Esophagus squamous epithelium (tissue), 4 donors: ENCODE measurements at regions not wholly inside any gene's neighbourhood (a gene's known extent, or its start where the extent isn't known, plus 50 kb on each side); places are given as distances from the start of the nearest gene placed in this dataset.

Experiments used
- POLR2A ChIP-seq, 4 donors: fragments of 450-650 bp; IDR thresholded peaks; one replicate each; pipeline ENCODE4 v1.6.1; 2017; ENCODE audit warnings: antibody characterized with exemption in 4 of 4, mild to moderate bottlenecking in 4 of 4, moderate library complexity in 3 of 4
- TF ChIP-seq, protein P1 (sequence below), 6 experiments: fragments of 450-650 bp in 4 of 6; fragments of 200-600 bp in 2 of 6; sonication (generic) in 2 of 6; IDR thresholded peaks; one replicate each; pipeline ENCODE4 v1.5.1; 2016 to 2019; ENCODE audit warnings: antibody characterized with exemption in 6 of 6, mild to moderate bottlenecking in 4 of 6, moderate library complexity in 4 of 6

DNA sequence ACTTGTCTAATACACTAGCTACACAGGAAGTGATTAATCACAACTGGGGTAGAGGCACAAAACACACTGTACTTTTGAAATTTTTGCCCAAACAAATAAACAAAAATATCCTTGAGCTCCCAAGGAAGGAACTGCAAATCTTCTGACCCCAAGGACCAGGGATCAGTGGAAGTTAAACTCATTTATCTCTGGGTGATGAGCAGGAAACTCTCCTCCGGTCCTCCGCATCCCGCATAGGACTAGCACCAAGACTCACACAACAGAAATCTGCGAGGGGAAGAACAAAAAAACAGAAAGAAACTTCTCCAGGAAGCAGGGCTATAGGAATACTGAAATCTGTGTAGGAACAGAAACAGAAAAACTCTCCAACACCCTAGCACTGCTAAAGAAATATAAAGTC lies 650.3 kb downstream of the DCDC2C start:
- TF ChIP-seq, protein P1, sequence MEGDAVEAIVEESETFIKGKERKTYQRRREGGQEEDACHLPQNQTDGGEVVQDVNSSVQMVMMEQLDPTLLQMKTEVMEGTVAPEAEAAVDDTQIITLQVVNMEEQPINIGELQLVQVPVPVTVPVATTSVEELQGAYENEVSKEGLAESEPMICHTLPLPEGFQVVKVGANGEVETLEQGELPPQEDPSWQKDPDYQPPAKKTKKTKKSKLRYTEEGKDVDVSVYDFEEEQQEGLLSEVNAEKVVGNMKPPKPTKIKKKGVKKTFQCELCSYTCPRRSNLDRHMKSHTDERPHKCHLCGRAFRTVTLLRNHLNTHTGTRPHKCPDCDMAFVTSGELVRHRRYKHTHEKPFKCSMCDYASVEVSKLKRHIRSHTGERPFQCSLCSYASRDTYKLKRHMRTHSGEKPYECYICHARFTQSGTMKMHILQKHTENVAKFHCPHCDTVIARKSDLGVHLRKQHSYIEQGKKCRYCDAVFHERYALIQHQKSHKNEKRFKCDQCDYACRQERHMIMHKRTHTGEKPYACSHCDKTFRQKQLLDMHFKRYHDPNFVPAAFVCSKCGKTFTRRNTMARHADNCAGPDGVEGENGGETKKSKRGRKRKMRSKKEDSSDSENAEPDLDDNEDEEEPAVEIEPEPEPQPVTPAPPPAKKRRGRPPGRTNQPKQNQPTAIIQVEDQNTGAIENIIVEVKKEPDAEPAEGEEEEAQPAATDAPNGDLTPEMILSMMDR (IDR thresholded peaks at IDR 0.05), result no peak
- TF ChIP-seq POLR2A (IDR thresholded peaks at IDR 0.05), result no peak
